ENCODE measurements at regions not wholly inside any gene's neighbourhood (a gene's known extent, or its start where the extent isn't known, plus 50 kb on each side); places are given as distances from the start of the nearest gene placed in this dataset.

DNA sequence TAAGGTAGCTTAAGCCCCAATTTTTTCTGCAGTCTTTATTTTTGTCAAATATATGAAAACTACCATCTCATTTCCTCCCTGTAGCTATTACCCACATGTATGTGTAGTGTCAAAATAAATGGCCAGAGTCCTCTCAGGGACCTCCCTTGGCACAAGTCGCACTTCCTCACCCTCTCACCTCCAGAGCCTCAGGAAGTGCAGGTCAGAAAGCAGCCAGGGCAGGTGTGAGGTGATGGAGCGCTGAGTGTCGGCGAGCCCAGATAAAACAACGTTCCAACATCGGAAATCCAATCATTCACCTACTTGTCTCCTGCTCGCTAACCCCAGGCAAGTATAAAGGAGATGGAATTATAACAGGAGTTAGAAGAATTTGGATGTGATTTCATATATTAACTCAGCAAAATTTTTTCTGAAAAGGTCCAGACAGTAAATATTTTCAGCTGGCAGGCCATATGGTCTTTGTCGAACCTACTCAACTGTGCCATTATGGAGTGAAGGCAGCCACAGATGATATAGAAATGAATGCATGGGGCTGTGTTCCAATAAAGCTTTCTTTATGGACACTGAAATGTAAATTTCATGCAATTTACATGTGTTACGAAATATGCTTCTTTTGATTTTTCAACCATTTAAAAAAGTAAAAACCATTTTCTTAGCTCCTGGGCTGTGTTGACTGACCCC, 76.8 kb upstream of the ERG start:
- Histone ChIP-seq H3K27me3 (ENCODE audit: insufficient read depth, low read length) (peaks cover 16% of the 10 kb centered on the region), H2AFZ (ENCODE audit: low read length) (no peak overlapping the region), H3K27ac (ENCODE audit: low read depth, low read length) (no peak overlapping the region), H3K4me3 (ENCODE audit: insufficient read depth, low read length) (no peak overlapping the region), H3K9me3 (ENCODE audit: low read depth, low read length) (no peaks in the 10 kb centered on the region), H4K20me1 (ENCODE audit: insufficient read depth, low read length) (no peaks in the 10 kb centered on the region), H3K79me2 (ENCODE audit: insufficient read depth, low read length) (no peaks in the 10 kb centered on the region), H3K4me1 (ENCODE audit: insufficient read depth, low read length) (no peaks in the 10 kb centered on the region), H3K4me2 (ENCODE audit: insufficient read depth, low read length) (no peak overlapping the region), H3K36me3 (ENCODE audit: insufficient read depth, low read length) (no peaks in the 10 kb centered on the region)
- no peak for DNase-seq (ENCODE audit: insufficient read length, low spot score, missing footprints)
- TF ChIP-seq, protein P1, sequence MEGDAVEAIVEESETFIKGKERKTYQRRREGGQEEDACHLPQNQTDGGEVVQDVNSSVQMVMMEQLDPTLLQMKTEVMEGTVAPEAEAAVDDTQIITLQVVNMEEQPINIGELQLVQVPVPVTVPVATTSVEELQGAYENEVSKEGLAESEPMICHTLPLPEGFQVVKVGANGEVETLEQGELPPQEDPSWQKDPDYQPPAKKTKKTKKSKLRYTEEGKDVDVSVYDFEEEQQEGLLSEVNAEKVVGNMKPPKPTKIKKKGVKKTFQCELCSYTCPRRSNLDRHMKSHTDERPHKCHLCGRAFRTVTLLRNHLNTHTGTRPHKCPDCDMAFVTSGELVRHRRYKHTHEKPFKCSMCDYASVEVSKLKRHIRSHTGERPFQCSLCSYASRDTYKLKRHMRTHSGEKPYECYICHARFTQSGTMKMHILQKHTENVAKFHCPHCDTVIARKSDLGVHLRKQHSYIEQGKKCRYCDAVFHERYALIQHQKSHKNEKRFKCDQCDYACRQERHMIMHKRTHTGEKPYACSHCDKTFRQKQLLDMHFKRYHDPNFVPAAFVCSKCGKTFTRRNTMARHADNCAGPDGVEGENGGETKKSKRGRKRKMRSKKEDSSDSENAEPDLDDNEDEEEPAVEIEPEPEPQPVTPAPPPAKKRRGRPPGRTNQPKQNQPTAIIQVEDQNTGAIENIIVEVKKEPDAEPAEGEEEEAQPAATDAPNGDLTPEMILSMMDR (IDR thresholded peaks at IDR 0.05; ENCODE audit: extremely low read depth, low read depth, low read length): no peak

DNA sequence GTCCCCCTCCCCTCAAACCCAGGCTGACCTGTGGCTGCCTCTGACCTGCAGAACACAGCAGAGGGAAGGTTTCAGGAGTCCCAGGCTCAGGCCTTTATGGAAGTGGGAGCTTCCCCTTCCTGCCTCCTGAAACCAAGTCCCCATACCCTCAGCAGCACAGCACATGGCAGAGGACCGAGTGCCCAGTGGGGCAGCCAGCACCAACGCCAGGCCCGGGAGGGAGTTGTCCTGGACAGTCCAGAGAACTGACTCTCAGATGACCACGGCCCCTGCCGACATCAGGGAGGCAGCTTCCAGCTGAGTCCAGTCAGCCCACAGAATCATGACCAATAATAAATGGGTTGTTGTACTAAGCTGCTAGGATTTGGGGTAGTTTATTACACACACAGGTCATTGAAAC, 79.6 kb upstream of the ERG start:
- Histone ChIP-seq H3K4me3 (ENCODE audit: insufficient read depth, low read length) (no peak overlapping the region), H3K27ac (ENCODE audit: low read depth, low read length) (no peak overlapping the region), H3K36me3 (ENCODE audit: insufficient read depth, low read length) (no peaks in the 10 kb centered on the region), H4K20me1 (ENCODE audit: insufficient read depth, low read length) (no peaks in the 10 kb centered on the region), H3K79me2 (ENCODE audit: insufficient read depth, low read length) (no peaks in the 10 kb centered on the region), H3K4me2 (ENCODE audit: insufficient read depth, low read length) (no peak overlapping the region), H3K4me1 (ENCODE audit: insufficient read depth, low read length) (no peaks in the 10 kb centered on the region), H2AFZ (ENCODE audit: low read length) (no peak overlapping the region), H3K9me3 (ENCODE audit: low read depth, low read length) (no peaks in the 10 kb centered on the region), H3K27me3 (ENCODE audit: insufficient read depth, low read length) (peaks cover 16% of the 10 kb centered on the region)
- TF ChIP-seq, protein P1 (IDR thresholded peaks at IDR 0.05; ENCODE audit: extremely low read depth, low read depth, low read length): no peak
- no peak for DNase-seq (ENCODE audit: insufficient read length, low spot score, missing footprints)

DNA sequence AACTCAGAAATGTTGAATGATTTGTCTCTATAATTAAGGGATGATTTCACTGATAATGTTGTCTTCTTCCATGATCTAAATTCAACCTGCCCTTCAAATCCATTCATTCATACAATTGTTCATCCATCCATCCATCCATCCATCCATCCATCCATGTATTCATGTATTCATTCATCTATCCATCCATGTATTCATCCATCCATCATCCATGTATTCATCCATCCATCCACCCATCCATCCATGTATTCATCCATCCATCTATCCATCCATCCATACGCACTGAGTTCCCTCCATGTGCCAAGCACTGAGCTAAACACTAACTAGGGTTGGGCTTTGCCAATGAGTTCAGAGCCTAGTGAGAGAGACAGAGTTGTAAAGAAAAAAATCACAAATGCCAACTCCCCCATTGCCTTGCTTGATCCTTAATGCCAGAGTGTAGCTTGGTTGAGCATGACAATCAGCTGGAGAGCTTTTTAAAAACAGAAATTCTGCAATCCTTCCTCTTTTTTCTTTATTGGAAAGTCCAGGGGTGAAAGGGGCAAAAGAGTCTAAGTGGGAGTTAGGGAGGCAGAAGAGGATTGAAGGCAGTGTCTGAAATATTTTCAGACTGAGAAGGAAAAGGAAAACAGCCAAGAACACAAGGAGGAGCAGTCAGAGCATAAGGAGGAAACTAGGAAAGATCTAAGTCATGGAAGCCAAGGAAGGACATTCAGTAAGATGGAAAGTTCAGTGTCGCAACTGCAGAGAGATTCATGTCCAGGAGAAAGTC, 92.4 kb upstream of the ERG start:
- Histone ChIP-seq H3K9me3 (ENCODE audit: low read depth, low read length) (no peaks in the 10 kb centered on the region), H4K20me1 (ENCODE audit: insufficient read depth, low read length) (no peaks in the 10 kb centered on the region), H3K79me2 (ENCODE audit: insufficient read depth, low read length) (no peaks in the 10 kb centered on the region), H3K4me3 (ENCODE audit: insufficient read depth, low read length) (no peak overlapping the region), H3K4me2 (ENCODE audit: insufficient read depth, low read length) (no peak overlapping the region), H3K27me3 (ENCODE audit: insufficient read depth, low read length) (peaks cover 32% of the 10 kb centered on the region), H3K27ac (ENCODE audit: low read depth, low read length) (no peak overlapping the region), H2AFZ (ENCODE audit: low read length) (no peak overlapping the region), H3K4me1 (ENCODE audit: insufficient read depth, low read length) (no peaks in the 10 kb centered on the region), H3K36me3 (ENCODE audit: insufficient read depth, low read length) (no peaks in the 10 kb centered on the region)
- DNase-seq (ENCODE audit: insufficient read length, low spot score, missing footprints): no peak
- TF ChIP-seq, protein P1 (IDR thresholded peaks at IDR 0.05; ENCODE audit: extremely low read depth, low read depth, low read length): no peak

DNA sequence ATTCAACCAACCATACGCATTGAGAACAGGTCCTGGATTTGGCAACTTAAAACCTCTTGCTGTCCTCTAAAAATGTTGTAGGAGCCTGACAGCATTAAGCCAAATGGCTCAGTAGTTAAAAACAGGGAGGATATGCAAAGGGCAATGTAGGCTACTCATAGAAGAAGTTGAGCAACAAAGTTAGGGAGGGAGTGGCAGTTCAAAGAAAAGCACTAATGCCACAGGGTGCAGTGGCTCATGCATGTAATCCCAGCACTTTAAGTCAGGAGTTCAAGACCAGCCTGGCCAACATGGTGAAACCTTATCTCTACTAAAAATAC, 92.9 kb upstream of the ERG start:
- H4K20me1 ChIP-seq (ENCODE audit: insufficient read depth, low read length): no peaks in the 10 kb centered on the region
- no peak overlapping the region for H3K4me2 ChIP-seq (ENCODE audit: insufficient read depth, low read length)
- no peak overlapping the region for H3K4me3 ChIP-seq (ENCODE audit: insufficient read depth, low read length)
- H3K27ac ChIP-seq (ENCODE audit: low read depth, low read length): no peak overlapping the region
- H3K36me3 ChIP-seq (ENCODE audit: insufficient read depth, low read length): no peaks in the 10 kb centered on the region
- H2AFZ ChIP-seq (ENCODE audit: low read length): no peak overlapping the region
- no peak for DNase-seq (ENCODE audit: insufficient read length, low spot score, missing footprints)
- no peaks in the 10 kb centered on the region for H3K79me2 ChIP-seq (ENCODE audit: insufficient read depth, low read length)
- H3K9me3 ChIP-seq (ENCODE audit: low read depth, low read length): no peaks in the 10 kb centered on the region
- no peaks in the 10 kb centered on the region for H3K4me1 ChIP-seq (ENCODE audit: insufficient read depth, low read length)
- TF ChIP-seq, protein P1 (IDR thresholded peaks at IDR 0.05; ENCODE audit: extremely low read depth, low read depth, low read length): no peak
- H3K27me3 ChIP-seq (ENCODE audit: insufficient read depth, low read length): peaks cover 31% of the 10 kb centered on the region

Data from osteoblast (primary cell).